Lower leg skin (tissue), 3 donors: ENCODE measurements at regions not wholly inside any gene's neighbourhood (a gene's known extent, or its start where the extent isn't known, plus 50 kb on each side); places are given as distances from the start of the nearest gene placed in this dataset.

Experiments used
- CTCF ChIP-seq, 3 donors: fragments of 450-650 bp; IDR thresholded peaks; one replicate each; pipeline ENCODE4 v1.5.1; 2016; ENCODE audit warnings: antibody characterized with exemption in 3 of 3, mild to moderate bottlenecking in 3 of 3, moderate library complexity in 2 of 3
- POLR2A ChIP-seq, 2 donors: fragments of 450-650 bp; IDR thresholded peaks; one replicate each; pipeline ENCODE4 v1.6.1; 2016 to 2017; ENCODE audit warnings: antibody characterized with exemption in 2 of 2, mild to moderate bottlenecking in 1 of 2, moderate library complexity in 1 of 2

GRCh38 chr2:19709553-19709952 is 192.2 kb downstream of the TTC32 start:
- no peak for TF ChIP-seq CTCF (IDR thresholded peaks at IDR 0.05)
- TF ChIP-seq POLR2A (IDR thresholded peaks at IDR 0.05): no peak
